HEK293 (cell line): ENCODE measurements at regions not wholly inside any gene's neighbourhood (a gene's known extent, or its start where the extent isn't known, plus 50 kb on each side); places are given as distances from the start of the nearest gene placed in this dataset.

Experiments
- CTCF ChIP-seq: fragments of 450-650 bp; formaldehyde crosslinking; IDR thresholded peaks from 2 replicates; pipeline ENCODE4 v1.5.1; 2016; ENCODE audit warnings: missing biosample characterization, missing genetic modification characterization
- ZNF211 ChIP-seq: fragments of 450-650 bp; formaldehyde crosslinking; IDR thresholded peaks from 2 replicates; pipeline ENCODE4 v1.5.1; 2016; ENCODE audit warnings: low read depth, missing biosample characterization, missing genetic modification characterization

DNA sequence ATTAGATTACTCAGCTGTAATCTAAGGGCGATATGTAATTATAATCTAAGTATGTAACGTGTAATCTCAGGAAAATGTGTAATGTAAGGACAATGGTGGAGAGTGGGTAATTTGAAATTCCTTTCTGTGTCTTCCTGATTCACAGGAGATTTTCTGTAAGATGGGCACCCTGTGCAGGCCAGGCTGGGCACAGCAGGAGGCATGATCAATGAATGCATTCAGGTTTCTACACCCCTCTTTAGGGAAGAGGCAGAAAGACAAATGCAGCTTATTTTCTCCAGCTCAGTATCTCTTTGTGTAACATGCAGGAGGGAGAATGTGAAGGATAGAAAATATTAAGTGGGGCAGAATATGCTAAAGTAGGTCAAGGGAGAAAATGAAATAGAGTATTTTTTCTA lies 320.1 kb downstream of the PIK3C3 start:
- no peak for TF ChIP-seq CTCF
- TF ChIP-seq ZNF211 (tag by site-specific recombination): no peak
